Urinary bladder (tissue), 4 donors: ENCODE measurements at regions not wholly inside any gene's neighbourhood (a gene's known extent, or its start where the extent isn't known, plus 50 kb on each side); places are given as distances from the start of the nearest gene placed in this dataset. TPM values are rescaled to one million over a fixed set of nuclear protein-coding genes. Genes with fewer than 3 reads are reported as not detected.
"Not testable (repeated sequence)": the region's sequence is repeated elsewhere in the genome, so short reads cannot be mapped to it uniquely, and the experiment has no call there.

Source experiments
- DNase-seq: peaks from one replicate; pipeline ENCODE4 v3.0.0-alpha.2; 2015; ENCODE audit errors: extremely low spot score
- H3K27ac ChIP-seq: one replicate; pipeline ENCODE4 v1.5.1; 2013; ENCODE audit warnings: low read depth, mild to moderate bottlenecking, moderate library complexity
- H3K36me3 ChIP-seq: one replicate; pipeline ENCODE4 v1.6.1; 2013; ENCODE audit warnings: mild to moderate bottlenecking, moderate library complexity; ENCODE audit not compliant: insufficient read depth
- H3K4me1 ChIP-seq: one replicate; pipeline ENCODE4 v1.6.1; 2013; ENCODE audit warnings: mild to moderate bottlenecking, moderate library complexity; ENCODE audit not compliant: insufficient read depth
- H3K4me3 ChIP-seq: one replicate; pipeline ENCODE4 v1.5.1; 2013; ENCODE audit warnings: low read depth, low read length
- WGBS: extraction: QIAGEN DNeasy Blood & Tissue Kit; methylation state at CpG from one replicate; pipeline ENCODE4 v1.1.7; 2013; 5-methylcytosine and 5-hydroxymethylcytosine counted together
- small RNA-seq: library from RNA; depleted of rRNA; stranded (forward); fragments of <200 nt; gene quantifications from one replicate; pipeline ENCODE3, GENCODE V24; 2014
- donor health status: healthy with polysubstance abuse.
- donor health status: healthy.

DNA sequence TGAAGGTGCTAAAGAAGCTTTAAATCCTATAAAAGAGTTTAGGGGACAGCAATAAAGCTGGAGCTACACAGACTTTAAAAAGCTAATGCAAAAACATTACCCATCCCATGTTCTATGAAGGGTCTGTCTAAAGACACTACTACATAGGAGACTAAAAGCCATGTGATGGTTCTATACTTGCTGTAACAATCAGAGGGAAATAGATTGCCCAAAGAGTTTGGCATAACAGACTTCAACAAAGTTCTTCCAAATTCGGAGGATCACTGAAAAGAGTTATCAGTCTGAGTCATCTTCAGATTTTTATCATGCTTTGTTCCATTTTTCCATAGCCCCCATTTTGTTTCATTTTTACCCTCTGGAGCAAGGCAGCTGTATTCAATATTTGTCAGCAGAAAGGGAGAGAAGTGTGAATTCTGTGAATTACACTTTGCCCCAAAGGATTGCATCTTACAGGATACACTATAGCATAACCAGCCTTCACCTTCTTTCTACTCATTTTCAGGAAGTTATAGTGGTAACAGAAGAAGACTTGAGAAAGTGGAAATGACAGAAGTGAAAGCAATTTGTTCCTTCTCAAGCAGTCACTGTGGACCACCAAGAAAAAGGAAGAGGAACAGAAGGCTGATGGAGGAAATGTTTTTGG, 143.3 kb downstream of the AVL9 start:
- 68% methylated on average over 1 of the region's 1 CpG for WGBS
- H3K4me1 ChIP-seq, H3K27ac ChIP-seq, DNase-seq, H3K36me3 ChIP-seq, H3K4me3 ChIP-seq: not testable (repeated sequence)

Small RNA genes lying in the stretch of these regions (small RNA-seq; reads per million reads assigned to genes)
- gene AC018645.1: not detected
- gene MIR550A2: not detected
- not detected for gene RF00322
